Transverse colon (tissue), 4 donors: ENCODE measurements at regions not wholly inside any gene's neighbourhood (a gene's known extent, or its start where the extent isn't known, plus 50 kb on each side); places are given as distances from the start of the nearest gene placed in this dataset.

Experiments used
- EP300 ChIP-seq: sonication (generic); formaldehyde crosslinking; IDR thresholded peaks from one replicate; pipeline ENCODE4 v1.6.1; 2017; ENCODE audit warnings: antibody characterized with exemption, low read depth
- POLR2A ChIP-seq: fragments of 450-650 bp; IDR thresholded peaks from one replicate; pipeline ENCODE4 v1.6.1; 2016; ENCODE audit warnings: antibody characterized with exemption, mild to moderate bottlenecking, moderate library complexity
- POLR2AphosphoS5 ChIP-seq, 3 donors: sonication (generic); formaldehyde crosslinking; IDR thresholded peaks; one replicate each; pipeline ENCODE4 v1.6.1; 2016; ENCODE audit warnings: antibody characterized with exemption in 3 of 3
- TF ChIP-seq, protein P1 (sequence below), 5 experiments: fragments of 200-600 bp in 3 of 5; fragments of 450-650 bp in 2 of 5; sonication (generic) in 3 of 5; IDR thresholded peaks; 1 replicate in 2 of 5; 2 replicates in 3 of 5; pipeline ENCODE4 v1.5.1; 2016 to 2017; ENCODE audit warnings: antibody characterized with exemption in 5 of 5, inconsistent platforms in 3 of 5, mild to moderate bottlenecking in 2 of 5, moderate library complexity in 1 of 5

DNA sequence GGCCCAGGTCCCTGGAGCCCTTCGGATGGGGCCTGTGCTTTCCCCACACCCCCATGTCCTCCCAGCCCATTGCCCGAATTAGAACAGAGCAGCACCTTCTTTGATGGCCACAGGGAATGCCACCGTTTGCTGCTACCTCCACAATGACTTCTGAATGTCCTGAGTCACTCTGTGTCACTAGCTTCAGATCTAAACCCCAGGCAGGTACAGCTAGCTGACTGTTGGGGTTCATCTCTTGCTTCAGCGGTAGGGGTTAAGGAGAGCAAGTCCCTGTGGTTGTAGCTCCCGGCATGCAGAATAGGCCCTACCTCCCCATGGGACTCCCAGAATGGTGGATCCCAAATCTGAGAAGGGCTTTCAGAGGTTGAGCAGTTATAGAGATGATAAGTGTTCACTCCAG lies 291.1 kb upstream of the POU3F1 start:
- TF ChIP-seq POLR2A, result no peak
- TF ChIP-seq, protein P1, sequence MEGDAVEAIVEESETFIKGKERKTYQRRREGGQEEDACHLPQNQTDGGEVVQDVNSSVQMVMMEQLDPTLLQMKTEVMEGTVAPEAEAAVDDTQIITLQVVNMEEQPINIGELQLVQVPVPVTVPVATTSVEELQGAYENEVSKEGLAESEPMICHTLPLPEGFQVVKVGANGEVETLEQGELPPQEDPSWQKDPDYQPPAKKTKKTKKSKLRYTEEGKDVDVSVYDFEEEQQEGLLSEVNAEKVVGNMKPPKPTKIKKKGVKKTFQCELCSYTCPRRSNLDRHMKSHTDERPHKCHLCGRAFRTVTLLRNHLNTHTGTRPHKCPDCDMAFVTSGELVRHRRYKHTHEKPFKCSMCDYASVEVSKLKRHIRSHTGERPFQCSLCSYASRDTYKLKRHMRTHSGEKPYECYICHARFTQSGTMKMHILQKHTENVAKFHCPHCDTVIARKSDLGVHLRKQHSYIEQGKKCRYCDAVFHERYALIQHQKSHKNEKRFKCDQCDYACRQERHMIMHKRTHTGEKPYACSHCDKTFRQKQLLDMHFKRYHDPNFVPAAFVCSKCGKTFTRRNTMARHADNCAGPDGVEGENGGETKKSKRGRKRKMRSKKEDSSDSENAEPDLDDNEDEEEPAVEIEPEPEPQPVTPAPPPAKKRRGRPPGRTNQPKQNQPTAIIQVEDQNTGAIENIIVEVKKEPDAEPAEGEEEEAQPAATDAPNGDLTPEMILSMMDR (IDR thresholded peaks at IDR 0.05), result no peak
- no peak for TF ChIP-seq POLR2AphosphoS5 (IDR thresholded peaks at IDR 0.05)
- no peak for TF ChIP-seq EP300
